GM12865 (cell line): ENCODE measurements at regions not wholly inside any gene's neighbourhood (a gene's known extent, or its start where the extent isn't known, plus 50 kb on each side); places are given as distances from the start of the nearest gene placed in this dataset.

Source experiments
- DNase-seq: peaks from one replicate; pipeline ENCODE4 v3.0.0; 2010; ENCODE audit warnings: low read depth
- H3K4me3 ChIP-seq: 2 replicates; pipeline ENCODE4 v1.5.1; 2011; ENCODE audit warnings: mild to moderate bottlenecking, low read depth, low read length, control low read depth
- CTCF ChIP-seq: IDR thresholded peaks from 2 replicates; pipeline ENCODE4 v1.5.1; 2011; ENCODE audit warnings: low read length, control low read depth, low read depth, inconsistent platforms; ENCODE audit not compliant: insufficient read depth; ENCODE audit errors: missing control alignments

GRCh38 chr5:67453111-67453905 lies 256.7 kb upstream of the CD180 start:
- DNase-seq: no peak
- H3K4me3 ChIP-seq: no peak overlapping the region
- no peak for TF ChIP-seq CTCF

- no peak for DNase-seq
- no peak overlapping the region for H3K4me3 ChIP-seq
- no peak for TF ChIP-seq CTCF
Measured at GRCh38 chr5:67451640-67452279, 255.2 kb upstream of the CD180 start.

- H3K4me3 ChIP-seq: no peak overlapping the region
- no peak for DNase-seq
- no peak for TF ChIP-seq CTCF
Measured at GRCh38 chr5:67447732-67448131, 251.1 kb upstream of the CD180 start.

GRCh38 chr5:67437905-67438845 lies 241.6 kb upstream of the CD180 start:
- no peak overlapping the region for H3K4me3 ChIP-seq
- TF ChIP-seq CTCF: no peak
- DNase-seq: no peak

- no peak for TF ChIP-seq CTCF
- no peak for DNase-seq
- H3K4me3 ChIP-seq: no peak overlapping the region
Measured at GRCh38 chr5:67435032-67435431, 238.4 kb upstream of the CD180 start.

GRCh38 chr5:67434466-67434865 lies 237.9 kb upstream of the CD180 start:
- no peak for TF ChIP-seq CTCF
- DNase-seq: no peak
- no peak overlapping the region for H3K4me3 ChIP-seq
